Effector CD4-positive, alpha-beta T cell (primary cell): ENCODE measurements at regions not wholly inside any gene's neighbourhood (a gene's known extent, or its start where the extent isn't known, plus 50 kb on each side); places are given as distances from the start of the nearest gene placed in this dataset.

Source experiments
- DNase-seq: peaks from one replicate; pipeline ENCODE4 v3.0.0-alpha.2; 2020

DNA sequence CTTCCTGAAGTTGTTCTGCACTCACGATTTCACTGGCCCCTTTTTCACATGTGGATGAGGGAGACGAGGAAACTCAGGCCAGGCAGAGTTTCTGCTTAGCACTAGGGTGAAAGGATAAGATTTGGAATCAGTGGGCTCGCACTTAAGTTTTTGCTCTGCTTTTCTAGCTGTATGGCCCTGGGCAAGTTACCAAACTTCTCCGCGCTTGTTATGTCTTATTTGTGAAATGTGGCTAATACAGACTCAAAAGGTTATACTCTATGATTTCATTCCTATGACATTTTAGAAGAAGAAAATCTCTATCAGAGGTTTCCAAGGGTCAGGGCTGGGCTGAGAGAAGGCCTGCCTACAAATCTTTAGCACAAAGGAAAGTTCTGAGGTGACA, 191.9 kb upstream of the LRIG1 start:
- DNase-seq = no peak

DNA sequence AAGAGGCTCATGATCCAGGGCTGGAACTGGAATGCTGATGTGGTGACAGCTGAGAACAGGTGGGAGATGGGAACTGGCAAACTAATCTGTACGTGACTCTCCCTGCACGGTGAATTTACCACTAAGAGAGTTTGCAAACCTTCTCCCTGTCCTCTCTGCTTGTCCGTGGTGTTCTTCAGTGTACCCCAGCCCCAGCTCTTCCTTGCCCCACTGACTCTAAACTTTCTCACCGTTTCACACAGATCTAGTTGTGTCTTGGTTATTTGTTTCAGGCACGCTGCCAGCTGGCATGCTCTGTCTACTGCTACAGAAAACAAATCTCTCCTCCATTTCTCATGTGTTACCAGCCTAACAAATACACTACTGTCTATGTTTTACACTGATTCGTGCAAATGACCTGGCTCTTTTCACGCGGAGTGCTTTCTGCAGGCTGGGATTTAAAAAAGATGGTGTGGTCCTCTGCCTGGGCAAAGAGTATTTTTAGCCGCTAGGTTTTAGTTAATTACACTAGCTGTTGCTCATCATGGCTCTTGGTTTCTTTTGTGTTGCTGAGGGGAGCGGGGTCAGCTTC, 192.7 kb upstream of the LRIG1 start:
- no peak for DNase-seq

DNA sequence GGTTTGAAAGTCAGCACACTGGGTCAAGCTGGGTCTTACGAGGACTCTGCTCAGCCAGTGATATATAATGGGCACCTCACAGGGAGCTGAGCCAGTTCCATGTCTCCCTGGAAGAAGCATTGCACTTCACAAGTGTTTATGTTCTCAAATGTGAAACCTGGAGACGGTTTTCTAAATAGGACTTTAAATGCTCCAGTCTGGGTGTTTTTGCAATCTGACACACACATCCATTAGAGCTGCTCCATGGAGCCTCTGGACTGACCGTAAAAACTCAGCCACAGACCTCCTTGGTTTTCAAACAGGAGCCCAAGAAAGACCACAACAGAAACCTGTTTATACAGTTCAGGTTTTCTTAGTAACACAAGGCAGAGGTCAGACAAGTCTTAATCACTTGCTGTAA, 201.3 kb upstream of the LRIG1 start:
- DNase-seq = no peak

DNA sequence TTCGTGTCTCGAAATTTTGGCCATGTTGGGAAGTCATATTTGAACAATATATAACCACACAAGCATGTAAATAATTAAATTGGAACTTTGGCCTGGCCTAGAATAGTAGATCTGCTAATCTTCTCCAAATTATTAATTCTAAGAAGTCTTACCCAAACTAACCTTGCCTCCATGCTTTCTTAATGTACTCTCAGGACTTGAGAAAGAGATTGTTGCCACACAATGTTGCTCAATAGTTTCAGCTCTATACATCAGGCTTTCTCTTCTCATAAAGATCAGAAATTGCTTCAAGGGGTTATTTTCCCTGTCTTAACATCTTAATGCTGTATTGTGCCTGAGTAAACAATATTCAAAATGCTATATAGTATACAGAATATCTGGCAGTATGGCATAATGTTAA, 202.7 kb upstream of the LRIG1 start:
- DNase-seq = no peak

DNA sequence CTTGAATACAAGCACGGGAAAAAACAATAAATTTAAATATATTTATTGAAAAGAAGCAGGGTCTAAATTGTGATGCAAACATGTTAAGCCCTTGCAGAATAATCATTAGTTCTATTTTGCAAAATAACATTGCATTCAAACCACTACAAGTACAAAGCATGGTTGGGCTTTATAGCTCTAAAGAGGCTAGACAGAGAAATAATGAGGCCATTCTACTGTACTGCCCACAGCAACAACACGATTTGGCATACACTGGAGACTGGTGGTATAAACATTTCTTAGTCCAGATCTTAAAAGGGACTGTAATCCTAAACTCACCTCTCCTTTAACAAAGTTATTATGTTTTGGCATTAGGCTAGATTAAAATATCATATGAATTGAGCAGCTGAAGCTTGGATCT, 204.3 kb upstream of the LRIG1 start:
- DNase-seq = no peak

DNA sequence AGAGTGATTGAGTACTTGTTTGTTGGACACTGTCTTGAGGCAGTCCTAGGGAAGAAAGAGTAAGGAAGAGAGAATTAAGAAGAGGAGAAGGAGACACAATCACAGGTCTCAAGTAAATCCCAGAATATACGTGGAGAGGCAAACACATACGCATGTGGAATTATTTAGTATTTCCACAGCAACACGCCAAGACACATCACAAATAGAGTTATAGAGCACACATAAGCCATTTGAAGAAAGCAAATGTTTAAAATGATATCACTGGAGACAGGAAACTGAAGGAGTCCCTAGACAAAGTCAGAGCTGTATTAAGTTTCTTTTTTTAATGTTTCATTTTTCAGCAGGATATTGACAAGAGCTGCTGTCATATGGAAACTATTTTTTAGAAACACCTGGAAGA, 206.1 kb upstream of the LRIG1 start:
- no peak for DNase-seq

DNA sequence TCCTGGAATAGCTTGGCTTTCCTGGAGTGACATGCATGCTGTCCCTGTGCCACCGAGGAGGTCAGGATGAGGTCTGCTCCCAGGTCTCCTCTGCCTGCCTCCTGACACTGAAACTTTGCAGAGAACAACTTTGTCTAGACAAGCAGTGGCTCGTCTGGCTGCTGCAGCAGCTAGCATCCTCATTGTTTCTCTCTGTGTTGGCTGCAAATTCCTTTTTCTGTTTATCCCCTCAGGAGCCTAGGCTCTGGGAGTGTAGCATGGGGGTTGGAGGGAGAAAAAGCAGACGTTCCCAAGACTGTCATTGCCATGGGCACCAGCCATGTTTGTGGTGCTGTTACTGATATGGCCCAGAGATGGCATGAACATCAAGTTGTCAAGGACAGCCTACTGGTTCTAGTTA, 208.7 kb upstream of the LRIG1 start:
- no peak for DNase-seq

DNA sequence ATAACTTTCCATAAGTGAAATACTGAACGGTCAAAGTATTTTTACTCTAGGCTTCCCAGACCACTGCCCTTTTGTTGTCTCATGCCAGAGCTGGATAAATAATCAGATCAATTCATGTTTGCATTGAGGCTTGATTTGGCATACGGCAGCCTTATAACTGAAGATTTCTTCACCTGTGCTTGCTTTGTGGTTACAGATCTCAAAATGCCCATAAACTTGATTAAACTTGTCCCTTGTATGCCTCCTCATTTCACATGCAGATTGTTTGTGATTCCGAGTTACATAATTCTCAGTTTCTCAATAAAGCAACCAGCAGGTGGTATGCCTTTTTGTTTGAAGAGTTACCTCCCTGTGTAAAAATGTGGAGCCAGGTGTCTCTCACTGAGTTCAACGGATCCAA, 211.4 kb upstream of the LRIG1 start:
- no peak for DNase-seq

DNA sequence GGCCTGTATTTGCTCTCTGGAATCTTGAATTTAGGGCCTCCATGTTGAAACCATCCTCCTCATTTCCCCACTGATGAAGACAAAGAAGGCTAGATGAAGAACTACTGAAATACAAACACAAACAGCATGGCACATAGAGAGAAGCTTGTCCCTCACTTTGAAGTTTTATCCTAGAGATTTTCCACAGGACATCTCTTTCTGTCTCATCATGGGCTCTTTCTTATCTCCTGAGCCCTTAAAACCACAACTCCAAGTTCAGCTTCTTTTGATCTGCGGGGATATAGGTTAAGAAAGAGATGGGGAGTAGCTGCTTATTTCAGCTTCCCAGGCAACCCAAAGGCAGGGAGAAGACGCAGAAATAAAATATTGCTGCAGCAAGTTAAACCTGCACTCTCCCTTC, 213.1 kb upstream of the LRIG1 start:
- DNase-seq = no peak

DNA sequence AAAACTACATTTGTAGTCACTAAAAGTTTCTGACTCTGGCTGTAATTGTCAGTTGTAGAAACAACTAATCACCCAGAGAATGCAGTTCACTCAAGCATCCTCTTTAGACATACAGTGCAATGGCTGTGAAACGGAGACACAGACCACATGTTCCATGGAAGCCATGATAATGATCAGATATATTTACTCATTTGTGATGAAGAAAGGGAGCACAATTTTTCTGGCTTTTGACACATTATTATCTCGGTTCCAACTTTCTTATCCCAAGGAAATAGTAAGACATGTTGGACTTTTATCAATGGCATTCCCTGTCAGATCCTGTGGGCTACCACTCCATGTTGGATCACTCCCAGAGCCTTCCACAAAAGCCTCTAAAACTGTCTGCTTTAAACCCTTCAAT, 215.0 kb upstream of the LRIG1 start:
- no peak for DNase-seq

DNA sequence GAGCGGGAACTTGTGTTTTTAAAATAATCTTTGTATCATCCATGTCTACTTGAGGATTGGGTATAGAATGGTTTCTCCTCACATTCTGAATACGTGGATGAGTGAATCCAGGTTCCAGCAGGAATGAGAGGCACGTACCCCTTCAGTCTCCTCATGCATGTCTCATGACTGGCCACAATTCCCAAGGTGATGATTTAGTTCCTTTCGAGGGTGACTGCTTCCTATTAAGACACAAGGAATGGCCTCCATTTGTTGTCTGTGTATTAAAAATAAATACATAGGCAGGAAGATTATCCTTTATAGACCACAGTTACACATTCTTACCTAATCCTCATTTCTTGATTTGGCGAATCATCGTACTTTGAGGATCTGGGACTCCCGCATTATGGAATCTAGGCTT, 217.0 kb upstream of the LRIG1 start:
- DNase-seq = no peak

DNA sequence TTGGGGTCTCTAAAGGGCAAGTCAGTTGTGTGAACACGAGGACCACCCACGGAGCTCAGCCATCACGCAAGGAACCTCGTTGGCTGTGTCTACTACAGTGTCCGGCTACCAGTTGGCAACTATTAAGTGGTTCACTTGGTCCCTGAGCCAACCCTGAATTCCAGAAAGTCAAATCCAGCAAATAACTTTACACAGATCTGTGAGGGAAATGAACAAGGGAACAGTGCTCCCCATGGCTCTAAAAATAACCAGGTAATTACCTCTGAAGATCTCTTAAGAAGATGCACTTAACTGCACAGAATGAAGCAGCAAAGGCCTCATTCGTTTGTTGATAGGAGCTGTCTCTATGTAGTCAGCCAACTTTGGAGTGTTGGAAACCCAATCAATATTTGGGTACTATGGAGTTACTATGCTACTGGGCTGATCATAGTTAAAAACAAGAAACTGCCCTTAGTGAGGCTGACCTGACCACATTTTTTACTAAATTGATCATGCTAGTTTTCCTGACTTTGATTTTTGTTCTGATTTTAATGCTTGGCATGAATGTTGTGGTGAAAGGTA, 219.1 kb upstream of the LRIG1 start:
- no peak for DNase-seq

DNA sequence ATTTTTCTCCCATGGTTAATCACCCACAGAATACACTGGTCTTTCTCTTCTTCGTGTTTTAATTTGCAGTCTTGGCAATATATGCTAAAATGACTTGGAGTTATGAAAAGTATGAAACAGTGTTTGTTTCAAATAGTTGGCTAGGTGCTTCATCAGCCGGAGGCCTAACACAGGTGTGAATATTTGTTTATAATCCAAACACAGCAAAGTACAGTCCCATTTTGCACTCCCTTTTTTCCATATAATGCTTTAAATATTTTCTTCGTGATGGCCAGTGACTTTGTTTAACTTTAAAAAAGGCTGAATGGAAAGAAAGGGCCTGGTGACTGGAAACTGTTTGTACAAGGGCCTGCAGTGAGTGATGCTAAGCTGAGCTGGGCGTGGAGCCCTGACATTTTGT, 219.7 kb upstream of the LRIG1 start:
- DNase-seq = no peak

DNA sequence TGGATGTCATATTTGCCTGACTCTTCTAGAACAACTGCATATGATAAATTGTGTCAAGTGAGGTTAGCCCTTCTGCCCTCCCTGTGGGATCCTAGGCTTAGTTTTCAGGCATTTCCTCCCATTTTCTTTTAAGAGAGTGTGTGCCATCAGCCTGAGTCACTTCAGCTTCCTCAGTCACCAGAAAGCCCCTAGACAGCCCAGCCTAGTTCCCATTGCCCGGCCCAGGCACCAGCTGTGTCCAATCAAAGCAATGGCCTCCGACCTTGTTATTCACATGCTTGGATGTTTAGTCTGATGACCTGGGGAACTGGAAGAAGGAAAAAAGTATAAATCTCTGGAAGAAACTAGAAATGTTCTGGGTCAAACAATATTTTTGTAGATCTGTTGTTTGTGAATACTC, 221.9 kb upstream of the LRIG1 start:
- DNase-seq = no peak

DNA sequence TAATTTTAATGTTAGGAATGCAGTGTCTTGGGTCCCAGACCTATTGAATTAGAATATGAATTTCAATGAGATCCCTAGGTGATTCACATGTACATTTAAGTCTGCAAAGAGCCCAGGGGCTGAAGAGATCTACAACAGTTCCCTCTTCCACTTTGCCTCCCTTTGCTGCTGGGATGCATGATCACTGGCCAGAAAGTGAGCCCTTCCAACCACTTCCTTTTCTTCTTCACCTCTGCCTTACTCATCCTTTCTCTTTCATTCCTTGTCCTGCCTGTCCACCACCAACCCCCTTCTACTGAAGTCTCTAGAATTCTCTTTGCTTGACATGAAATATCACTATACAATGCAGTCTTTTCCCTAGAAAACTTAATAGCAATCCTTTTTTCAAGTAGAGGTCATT, 222.4 kb upstream of the LRIG1 start:
- DNase-seq = no peak

DNA sequence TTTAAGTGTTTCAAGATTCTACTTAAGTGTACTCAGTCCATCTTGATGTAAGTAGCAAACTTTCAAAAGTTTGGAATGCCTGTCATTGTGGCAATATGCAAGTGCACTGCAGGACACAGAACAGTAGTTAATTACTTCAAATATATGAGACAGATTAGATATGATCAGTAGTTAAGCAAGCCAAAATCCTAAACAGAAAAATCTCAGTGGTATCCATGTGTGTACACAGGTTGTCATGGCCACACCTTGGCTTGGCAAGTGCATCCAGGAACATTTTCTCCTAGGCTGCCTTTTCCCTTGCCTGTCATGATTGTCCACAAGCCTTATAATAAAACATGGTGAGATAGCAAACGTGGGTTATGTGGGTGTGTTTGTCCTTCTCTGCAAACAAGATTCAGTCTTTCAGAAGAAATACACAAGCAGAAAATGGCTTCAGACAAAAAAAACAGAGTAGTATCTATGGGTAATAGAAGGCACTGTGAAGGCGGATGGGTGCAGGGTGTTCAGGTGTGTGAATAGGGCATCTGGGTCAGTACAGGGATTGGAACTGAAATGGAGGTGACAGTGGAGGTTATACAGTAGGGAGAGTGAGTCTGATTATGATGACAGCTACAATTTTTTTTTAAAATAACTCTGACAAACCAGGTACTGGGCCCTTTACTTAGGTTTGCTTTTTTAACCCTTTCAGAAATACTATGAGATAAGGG, 229.0 kb upstream of the LRIG1 start:
- DNase-seq = no peak

DNA sequence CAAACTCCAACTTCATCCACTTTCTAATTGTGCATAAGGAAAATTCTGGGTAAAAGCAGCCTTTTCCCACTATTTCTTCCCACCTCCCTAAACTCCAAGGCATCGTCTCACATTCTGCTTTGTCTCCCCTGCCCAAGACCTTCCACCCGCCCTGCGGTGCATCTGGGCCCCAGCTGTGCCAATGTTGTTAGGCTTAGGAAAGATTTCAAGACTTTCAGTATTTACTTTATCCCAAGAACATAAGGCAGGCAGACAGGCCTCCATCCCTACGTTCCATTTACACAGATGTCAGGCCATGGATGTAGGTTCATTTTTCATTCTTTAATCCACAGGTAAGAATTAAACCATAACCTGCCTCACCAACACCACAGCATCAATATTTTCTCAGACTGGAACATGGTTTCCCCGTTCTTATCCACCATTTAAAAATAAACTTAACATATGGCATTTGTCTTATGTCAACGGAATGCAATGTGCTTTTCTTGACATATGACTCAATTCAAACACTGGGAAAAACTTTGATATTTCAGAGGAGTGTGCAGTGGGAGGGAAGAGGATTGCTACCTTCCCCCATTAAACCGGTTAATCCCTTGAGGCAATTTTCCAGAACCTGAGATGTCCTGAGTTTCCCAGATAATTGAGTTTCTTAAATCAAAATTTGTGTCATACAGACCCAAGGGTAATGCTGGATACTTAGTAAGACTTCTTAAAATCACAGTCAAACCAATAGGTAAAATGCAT, 238.0 kb upstream of the LRIG1 start:
- no peak for DNase-seq

DNA sequence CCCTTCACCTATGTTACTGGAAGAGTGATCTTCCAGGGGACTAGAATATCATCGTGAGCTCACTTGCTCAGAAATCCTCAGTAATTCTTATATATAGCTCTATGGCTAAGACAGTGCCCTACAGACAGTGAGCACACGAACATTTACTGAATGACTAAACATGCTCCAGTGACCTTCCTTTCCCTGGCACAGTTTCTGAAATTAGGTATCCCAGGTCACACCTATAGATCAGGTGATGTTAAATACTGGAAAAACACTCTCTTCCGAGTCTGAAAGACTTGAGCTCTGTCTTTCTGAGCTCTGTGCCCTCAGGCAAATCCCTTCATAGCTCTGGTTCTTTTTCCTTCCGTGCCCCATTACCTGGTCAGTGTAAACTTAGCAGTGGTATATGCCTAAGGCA, 239.4 kb upstream of the LRIG1 start:
- no peak for DNase-seq

DNA sequence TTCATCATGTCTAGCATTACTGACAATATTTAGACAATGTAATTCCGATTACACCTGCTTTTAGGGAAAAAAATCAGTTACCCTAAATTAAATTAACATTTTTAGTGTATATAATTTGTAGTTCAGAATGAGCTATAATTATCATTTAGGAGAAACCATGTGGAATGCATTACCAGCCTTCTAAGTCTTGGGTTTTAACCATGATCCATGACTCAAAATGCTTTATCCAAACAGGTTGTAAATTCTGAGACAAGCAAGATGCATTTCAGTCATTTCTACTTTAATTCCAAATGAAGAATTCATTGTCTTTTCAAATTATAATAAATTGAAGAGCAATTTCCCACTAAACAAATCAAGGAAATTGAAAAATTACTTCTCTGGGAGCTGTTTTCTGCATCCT, 243.7 kb upstream of the LRIG1 start:
- no peak for DNase-seq

DNA sequence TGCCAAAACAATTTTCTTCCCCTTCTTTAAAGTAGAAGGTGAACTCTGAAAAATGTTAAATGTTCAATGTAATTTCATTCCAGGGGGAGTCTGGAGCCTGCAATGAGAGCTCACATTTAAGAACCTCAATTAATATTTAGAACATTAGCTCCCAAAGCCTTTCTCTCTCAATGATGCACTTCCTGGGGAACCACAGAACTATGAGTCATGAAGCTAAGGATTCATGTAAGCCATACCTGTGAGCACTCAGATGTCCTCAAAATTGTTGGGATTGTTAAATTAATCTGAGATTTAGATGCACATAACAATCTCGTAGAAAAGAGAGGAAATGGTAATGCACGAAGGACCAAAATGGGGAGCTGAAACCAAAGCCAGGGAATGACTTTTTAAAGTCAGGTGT, 244.2 kb upstream of the LRIG1 start:
- no peak for DNase-seq

DNA sequence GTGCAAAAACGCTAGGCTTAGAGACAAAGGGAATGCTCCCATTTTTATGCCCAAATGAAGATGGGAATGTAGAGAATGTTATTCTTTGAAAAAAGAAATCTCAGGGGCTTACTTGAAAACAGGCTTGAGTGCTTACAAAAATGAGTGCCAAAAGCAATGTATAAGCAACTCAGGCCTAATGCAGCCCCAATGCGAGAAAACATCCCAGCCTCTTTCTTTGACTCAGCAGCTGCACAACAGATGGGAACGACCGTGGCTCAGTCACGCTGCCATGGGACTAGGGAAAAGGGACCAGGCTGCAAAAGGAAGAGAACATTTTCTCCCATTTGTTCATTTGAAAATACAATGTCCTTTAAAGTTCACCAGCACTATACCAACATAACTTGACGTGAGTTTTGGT, 246.4 kb upstream of the LRIG1 start:
- DNase-seq = no peak

DNA sequence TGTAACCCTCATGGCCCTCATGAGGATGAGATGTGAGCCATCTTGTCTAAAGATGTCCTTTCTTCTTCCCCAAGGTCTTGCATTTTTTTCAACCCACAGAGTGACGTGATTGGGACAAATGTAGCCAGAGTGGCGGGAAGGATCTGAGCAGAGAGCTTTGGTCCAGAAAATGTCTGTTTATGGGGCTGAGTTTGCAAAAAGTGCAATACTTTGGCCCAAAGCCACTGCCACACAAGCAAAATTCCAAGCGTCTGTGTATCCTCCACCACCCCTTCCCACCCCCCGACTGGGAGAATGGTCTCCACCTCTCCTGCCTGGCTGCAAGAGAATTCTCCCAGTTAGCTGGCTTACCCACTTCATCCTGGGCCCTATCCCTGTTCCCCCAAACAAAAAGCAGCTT, 246.9 kb upstream of the LRIG1 start:
- no peak for DNase-seq

DNA sequence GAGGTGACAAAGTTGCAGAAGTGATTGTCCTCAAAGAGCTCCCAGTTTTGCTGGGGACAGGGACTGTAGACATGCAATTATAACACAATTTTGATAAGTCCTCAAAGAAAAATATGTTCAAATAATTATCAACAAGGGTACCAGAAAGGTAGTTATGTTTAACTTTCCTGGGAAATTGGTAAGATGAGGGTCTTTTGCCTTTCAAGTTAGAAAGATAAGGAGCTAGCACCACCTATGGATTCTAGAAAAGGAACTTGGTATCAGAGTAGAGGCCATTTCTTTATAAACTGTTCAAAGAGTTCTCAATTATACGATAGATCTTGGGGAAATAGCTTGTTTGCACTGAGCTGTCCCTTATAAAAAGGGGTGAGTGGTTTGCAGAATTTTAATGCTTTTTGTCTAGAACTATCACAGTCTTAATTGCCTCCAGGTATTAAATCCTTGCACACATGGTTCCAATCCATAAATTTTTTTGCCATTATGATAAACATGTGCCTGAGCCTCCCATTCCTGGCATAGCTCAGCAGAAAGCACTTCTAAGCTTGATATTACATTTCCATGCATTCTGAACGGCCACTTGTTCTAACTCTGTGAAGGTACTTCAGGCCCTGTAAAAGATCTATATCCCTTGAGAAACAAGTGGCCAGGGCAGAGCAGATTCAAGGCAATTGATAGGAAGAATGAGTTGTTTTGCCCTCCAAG, 247.5 kb upstream of the LRIG1 start:
- DNase-seq = no peak

DNA sequence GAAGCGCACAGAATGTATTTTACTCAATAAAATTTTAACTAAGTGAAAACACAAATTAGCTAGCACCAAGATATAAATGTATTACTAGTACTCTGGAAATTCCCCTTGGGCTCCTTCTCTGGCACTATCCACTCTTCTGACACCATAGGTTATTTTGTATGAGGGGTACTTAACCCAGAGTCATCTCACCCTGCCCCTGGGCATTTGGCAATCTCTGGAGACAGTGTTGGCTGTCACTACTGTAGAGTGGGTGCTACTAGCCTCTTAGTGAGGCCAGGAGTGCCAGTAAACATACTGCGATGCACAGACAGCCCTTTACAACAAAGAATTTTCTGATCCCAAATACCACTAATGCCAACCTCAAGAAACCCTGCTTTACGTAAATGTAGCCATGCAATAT, 246.3 kb upstream of the KBTBD8 start:
- no peak for DNase-seq
